Peyer's patch (tissue), 4 donors: ENCODE measurements at regions not wholly inside any gene's neighbourhood (a gene's known extent, or its start where the extent isn't known, plus 50 kb on each side); places are given as distances from the start of the nearest gene placed in this dataset.

Source experiments
- DNase-seq, 3 donors: peaks; one replicate each; pipeline ENCODE4 v3.0.0-alpha.2; 2017 to 2019
- H3K27ac ChIP-seq, 4 donors: fragments of 200-600 bp; sonication (generic); one replicate each; pipeline ENCODE4 v1.5.1; 2016 to 2019
- H3K27me3 ChIP-seq, 2 donors: fragments of 200-600 bp; sonication (generic); one replicate each; pipeline ENCODE4 v1.5.1; 2019
- H3K36me3 ChIP-seq, 3 donors: fragments of 200-600 bp; sonication (generic); one replicate each; pipeline ENCODE4 v1.5.1; 2016 to 2019
- H3K4me1 ChIP-seq, 4 donors: fragments of 200-600 bp; sonication (generic); one replicate each; pipeline ENCODE4 v1.5.1; 2016 to 2019
- H3K4me3 ChIP-seq, 4 donors: fragments of 200-600 bp; sonication (generic); 1 replicate in 3 of 4; 2 replicates in 1 of 4; pipeline ENCODE4 v1.5.1; 2016 to 2019; ENCODE audit warnings: mild to moderate bottlenecking in 1 of 4
- H3K9me3 ChIP-seq, 4 donors: fragments of 200-600 bp; sonication (generic); one replicate each; pipeline ENCODE4 v1.5.1; 2016 to 2019; ENCODE audit warnings: mild to moderate bottlenecking in 1 of 4
- POLR2A ChIP-seq, 2 donors: fragments of 450-650 bp; IDR thresholded peaks; one replicate each; pipeline ENCODE4 v1.5.1; 2017; ENCODE audit warnings: antibody characterized with exemption in 2 of 2, mild to moderate bottlenecking in 2 of 2, moderate library complexity in 2 of 2
- TF ChIP-seq, protein P1 (sequence below), 6 experiments: fragments of 450-650 bp in 4 of 6; fragments of 200-600 bp in 2 of 6; sonication (generic) in 1 of 6; IDR thresholded peaks; one replicate each; pipeline ENCODE4 v1.5.1; 2017 to 2019; ENCODE audit warnings: antibody characterized with exemption in 6 of 6, mild to moderate bottlenecking in 3 of 6, moderate library complexity in 1 of 6

DNA sequence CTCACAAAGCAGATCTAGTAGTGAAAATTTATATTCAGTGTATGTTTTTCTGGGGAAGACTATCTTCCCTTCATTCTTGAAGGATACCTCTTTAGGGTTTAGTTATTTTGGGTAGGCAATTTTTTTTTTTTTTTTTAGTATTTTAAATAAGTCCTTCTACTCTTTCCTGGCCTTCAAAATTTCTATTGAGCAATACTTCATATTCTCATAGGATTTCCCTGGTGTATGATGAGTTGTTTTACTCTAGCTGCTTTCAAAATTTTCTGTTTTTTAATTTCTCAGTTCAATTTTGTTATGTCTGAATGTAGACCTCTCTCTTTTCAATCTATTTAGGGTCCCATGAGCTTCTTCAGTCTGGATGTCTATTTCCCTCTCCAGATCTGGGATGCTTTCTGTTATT is 74.3 kb upstream of the PLSCR4 start:
- H3K27me3 ChIP-seq = no peaks in the 10 kb centered on the region
- TF ChIP-seq, protein P1, sequence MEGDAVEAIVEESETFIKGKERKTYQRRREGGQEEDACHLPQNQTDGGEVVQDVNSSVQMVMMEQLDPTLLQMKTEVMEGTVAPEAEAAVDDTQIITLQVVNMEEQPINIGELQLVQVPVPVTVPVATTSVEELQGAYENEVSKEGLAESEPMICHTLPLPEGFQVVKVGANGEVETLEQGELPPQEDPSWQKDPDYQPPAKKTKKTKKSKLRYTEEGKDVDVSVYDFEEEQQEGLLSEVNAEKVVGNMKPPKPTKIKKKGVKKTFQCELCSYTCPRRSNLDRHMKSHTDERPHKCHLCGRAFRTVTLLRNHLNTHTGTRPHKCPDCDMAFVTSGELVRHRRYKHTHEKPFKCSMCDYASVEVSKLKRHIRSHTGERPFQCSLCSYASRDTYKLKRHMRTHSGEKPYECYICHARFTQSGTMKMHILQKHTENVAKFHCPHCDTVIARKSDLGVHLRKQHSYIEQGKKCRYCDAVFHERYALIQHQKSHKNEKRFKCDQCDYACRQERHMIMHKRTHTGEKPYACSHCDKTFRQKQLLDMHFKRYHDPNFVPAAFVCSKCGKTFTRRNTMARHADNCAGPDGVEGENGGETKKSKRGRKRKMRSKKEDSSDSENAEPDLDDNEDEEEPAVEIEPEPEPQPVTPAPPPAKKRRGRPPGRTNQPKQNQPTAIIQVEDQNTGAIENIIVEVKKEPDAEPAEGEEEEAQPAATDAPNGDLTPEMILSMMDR (IDR thresholded peaks at IDR 0.05) = no peak
- no peak for TF ChIP-seq POLR2A (IDR thresholded peaks at IDR 0.05)

DNA sequence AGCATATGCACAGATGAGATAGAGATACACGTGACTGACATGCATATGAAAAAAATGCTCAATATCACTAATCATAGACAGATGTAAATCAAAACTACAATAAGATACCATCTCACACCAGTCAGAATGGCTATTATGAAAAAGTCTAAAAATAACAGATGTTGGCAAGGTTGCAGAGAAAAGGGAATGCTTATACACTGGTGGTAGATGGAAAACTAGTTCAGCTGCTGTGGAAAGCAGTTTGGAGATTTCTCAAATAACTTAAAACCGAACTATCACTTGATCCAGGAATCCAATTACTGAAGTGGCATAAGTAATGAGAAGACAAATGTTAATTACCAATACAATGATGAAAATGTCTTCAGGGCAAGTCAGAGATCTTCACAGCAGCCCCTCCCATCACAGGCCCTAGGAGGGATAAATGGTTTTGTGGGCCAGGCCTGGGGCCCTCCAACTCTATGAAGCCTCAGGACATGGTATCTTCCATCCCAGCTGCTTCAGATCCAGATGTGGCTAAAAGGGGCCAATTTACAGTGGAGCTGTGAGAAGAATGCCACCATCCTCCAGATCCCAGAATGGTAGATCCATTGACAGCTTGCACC is 71.4 kb upstream of the PLSCR4 start:
- TF ChIP-seq, protein P1 (IDR thresholded peaks at IDR 0.05) = no peak
- no peak for TF ChIP-seq POLR2A (IDR thresholded peaks at IDR 0.05)
- H3K27ac ChIP-seq = no peak overlapping the region
- H3K27me3 ChIP-seq = no peaks in the 10 kb centered on the region
- H3K4me1 ChIP-seq = no peaks in the 10 kb centered on the region
- no peaks in the 10 kb centered on the region for H3K9me3 ChIP-seq
- no peak for DNase-seq
- H3K4me3 ChIP-seq = no peak overlapping the region
- no peaks in the 10 kb centered on the region for H3K36me3 ChIP-seq

More for the DNA sequence above, 74.3 kb upstream of the PLSCR4 start:
- H3K36me3 ChIP-seq = no peaks in the 10 kb centered on the region
- no peaks in the 10 kb centered on the region for H3K9me3 ChIP-seq
- H3K27ac ChIP-seq = no peak overlapping the region
- no peaks in the 10 kb centered on the region for H3K4me1 ChIP-seq
- no peak overlapping the region for H3K4me3 ChIP-seq
- DNase-seq = no peak

DNA sequence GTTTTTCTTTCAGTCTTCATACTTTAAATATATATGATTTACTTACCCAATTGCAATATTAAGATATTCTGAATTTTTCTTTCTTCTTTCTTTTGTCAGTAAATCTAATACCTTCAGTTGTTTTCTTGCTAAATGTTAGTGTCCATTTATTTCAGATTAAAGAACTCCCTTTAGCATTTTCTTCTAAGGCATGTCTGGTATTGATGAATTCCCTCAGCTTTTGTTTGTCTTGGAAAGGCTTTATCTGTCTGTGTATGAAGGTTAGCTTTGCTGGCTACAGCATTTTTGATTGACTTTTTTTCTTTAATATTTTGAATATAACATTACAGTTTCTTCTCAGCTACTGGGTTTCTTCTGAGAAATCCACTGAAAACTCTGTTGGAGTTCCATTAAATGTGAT is 64.0 kb upstream of the PLSCR4 start:
- Histone ChIP-seq H3K4me1 (no peaks in the 10 kb centered on the region), H3K9me3 (no peaks in the 10 kb centered on the region), H3K36me3 (no peaks in the 10 kb centered on the region), H3K27ac (no peak overlapping the region), H3K4me3 (no peak overlapping the region), H3K27me3 (no peaks in the 10 kb centered on the region)
- DNase-seq = no peak
- TF ChIP-seq, protein P1 (IDR thresholded peaks at IDR 0.05) = no peak
- TF ChIP-seq POLR2A (IDR thresholded peaks at IDR 0.05) = no peak

DNA sequence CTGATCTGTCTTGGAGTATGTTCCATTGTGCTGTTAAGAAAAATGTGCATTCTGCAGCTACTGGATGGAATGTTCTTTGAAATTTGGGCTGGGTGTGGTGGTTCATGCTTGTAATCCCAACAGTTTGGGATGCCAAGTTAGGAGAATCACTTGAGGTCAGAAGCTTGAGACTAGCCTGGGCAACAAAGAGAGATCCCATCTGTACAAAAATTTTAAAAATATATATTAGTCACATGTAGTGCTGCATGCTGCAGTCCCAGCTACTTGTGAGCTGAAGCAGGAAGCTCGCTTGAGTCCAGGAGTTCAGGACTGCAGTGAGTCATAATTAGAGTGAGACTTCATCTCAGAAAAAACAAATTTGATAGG is 62.8 kb upstream of the PLSCR4 start:
- Histone ChIP-seq H3K4me1 (no peaks in the 10 kb centered on the region), H3K9me3 (no peaks in the 10 kb centered on the region), H3K27me3 (no peaks in the 10 kb centered on the region), H3K36me3 (no peaks in the 10 kb centered on the region), H3K4me3 (no peak overlapping the region), H3K27ac (no peak overlapping the region)
- TF ChIP-seq, protein P1 (IDR thresholded peaks at IDR 0.05) = no peak
- TF ChIP-seq POLR2A (IDR thresholded peaks at IDR 0.05) = no peak
- DNase-seq = no peak

DNA sequence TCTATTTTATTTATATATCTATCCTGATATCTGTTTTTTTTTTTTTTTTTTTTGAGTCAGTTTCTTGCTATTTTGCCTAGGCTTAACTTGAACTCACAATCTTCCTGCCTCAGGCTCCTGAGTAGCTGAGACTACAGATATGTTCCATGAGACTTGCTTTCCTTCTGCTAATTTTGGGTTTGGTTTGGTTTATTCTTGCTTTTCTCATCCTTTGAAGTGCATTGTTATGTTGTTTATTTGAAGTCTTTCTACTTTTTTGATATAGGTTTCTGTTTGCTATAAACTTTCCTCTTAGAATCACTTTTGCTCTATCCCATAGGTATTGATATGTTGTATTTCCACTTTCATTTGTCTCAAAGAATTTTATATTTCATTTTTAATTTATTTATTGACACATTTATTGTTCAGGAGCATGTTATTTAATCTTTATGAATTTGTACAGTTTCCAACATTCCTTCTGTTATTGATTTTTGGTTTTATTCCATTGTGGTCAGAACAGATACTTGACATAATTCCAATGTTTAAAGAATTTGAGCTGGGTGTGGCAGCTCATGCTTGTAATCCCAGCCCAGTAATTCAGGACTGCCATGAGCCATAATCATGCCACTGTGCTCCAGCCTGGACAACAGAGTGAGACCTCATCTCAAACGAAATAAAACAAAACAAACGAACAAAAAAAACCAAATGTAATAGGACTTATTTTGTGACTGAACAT is 62.3 kb upstream of the PLSCR4 start:
- TF ChIP-seq, protein P1 (IDR thresholded peaks at IDR 0.05) = no peak
- TF ChIP-seq POLR2A (IDR thresholded peaks at IDR 0.05) = no peak
- H3K27me3 ChIP-seq = no peaks in the 10 kb centered on the region
- no peaks in the 10 kb centered on the region for H3K36me3 ChIP-seq
- H3K9me3 ChIP-seq = no peaks in the 10 kb centered on the region
- no peak overlapping the region for H3K4me3 ChIP-seq
- no peaks in the 10 kb centered on the region for H3K4me1 ChIP-seq
- H3K27ac ChIP-seq = no peak overlapping the region
- no peak for DNase-seq
